ENCODE measurements at regions not wholly inside any gene's neighbourhood (a gene's known extent, or its start where the extent isn't known, plus 50 kb on each side); places are given as distances from the start of the nearest gene placed in this dataset.

- TF ChIP-seq CTCF (IDR thresholded peaks at IDR 0.05; ENCODE audit: low read depth, low read length, poor library complexity, severe bottlenecking) (no peak), EZH2phosphoT487 (IDR thresholded peaks at IDR 0.05; ENCODE audit: borderline replicate concordance, low read length) (no peak)
These were observed 61.1 kb downstream of the ID4 start for GRCh38 chr6:19898141-19898740.

Data from DOHH2 (cell line).